Daoy (cell line): ENCODE measurements at regions not wholly inside any gene's neighbourhood (a gene's known extent, or its start where the extent isn't known, plus 50 kb on each side); places are given as distances from the start of the nearest gene placed in this dataset.
"Not testable (repeated sequence)": the region's sequence is repeated elsewhere in the genome, so short reads cannot be mapped to it uniquely, and the experiment has no call there.

Experiments
- DNase-seq: peaks from one replicate; pipeline ENCODE4 v3.0.0-alpha.2; 2015; ENCODE audit warnings: low read depth

GRCh38 chr15:39243396-39243795 lies 337.5 kb upstream of the THBS1 start:
- DNase-seq, result no peak

DNA sequence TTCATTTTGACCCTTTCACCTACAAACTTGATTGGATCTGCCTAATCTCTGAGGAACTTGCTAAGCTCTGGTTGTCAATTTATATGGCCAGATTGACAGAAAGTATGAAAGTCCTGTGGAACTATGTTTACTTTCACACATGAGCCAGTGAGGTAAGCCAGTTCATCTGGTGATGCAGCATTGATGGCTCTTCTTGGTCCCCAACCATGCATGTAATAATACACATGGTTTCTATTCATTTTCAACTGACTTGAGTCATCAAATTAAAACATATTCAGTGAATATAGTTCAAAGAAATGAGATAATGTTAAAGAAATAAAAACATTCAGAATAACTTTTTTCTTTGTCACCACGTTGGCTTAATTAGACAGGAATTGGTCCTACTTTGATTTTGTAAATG lies 336.1 kb upstream of the THBS1 start:
- no peak for DNase-seq

- no peak for DNase-seq
Observed at GRCh38 chr15:39246523-39246922, 334.4 kb upstream of the THBS1 start.

DNA sequence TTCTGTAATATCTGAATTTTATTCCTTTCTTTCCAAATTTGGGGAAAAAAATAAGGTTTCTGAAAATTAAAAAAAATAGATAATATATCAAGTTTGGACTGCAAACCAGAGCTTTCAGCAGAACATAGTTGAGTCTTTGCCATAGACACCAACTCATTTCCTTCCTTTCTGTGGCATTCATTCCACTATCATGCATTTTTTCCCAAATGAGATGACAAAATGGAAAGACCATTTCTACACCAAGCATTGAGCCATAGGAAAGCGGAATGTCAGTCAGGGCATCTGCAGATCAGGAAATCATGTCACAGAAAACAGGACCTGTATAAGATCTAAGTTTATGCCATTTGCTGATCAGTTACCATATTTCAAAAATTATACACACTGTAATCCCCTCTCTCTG lies 333.3 kb upstream of the THBS1 start:
- DNase-seq, result no peak

DNA sequence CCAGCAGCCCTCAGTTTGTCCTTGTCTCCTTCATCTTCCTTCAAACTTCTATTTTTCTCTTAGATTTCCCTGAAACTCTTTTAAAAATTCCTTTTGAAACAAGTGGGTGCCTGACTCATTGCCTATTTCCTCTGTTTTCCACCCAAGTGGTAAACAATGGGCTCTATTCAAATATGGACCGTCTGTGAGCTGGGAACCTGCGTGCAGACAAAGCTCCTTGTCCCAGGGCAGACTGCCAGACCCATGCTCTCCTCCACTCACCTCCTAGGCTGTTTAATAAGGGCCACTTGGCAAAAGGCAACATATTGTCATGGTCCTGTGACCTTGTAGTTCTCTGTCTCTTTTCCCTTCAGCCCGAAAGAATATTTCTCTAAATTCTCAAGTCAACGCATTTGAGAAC lies 332.7 kb upstream of the THBS1 start:
- peak; percentile 90 for DNase-seq

GRCh38 chr15:39250001-39250400 lies 330.9 kb upstream of the THBS1 start:
- DNase-seq, result no peak

- no peak for DNase-seq
Observed at GRCh38 chr15:39250460-39251186, 330.3 kb upstream of the THBS1 start.

GRCh38 chr15:39251413-39252133 lies 329.3 kb upstream of the THBS1 start:
- DNase-seq, result no peak

GRCh38 chr15:39252134-39252470 lies 328.8 kb upstream of the THBS1 start:
- no peak for DNase-seq

DNA sequence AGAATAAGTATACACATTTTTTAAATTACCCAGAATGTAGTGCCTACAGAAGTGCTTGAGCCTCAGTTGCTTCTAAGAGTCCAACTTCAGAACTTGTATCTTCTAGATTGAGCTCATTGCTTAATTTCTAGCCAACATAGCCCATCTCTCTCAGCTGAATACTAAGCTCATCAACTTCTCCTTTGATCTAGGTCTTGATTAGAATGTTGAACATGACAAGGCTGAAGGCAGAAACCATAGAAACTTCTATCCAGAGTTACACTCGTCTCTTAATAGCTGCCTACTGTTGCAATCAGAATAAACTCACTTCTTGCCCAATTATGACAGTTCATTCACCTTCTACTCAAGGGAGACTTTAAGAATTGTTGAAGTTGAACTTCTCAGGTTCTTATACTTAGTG lies 327.3 kb upstream of the THBS1 start:
- DNase-seq, result no peak

DNA sequence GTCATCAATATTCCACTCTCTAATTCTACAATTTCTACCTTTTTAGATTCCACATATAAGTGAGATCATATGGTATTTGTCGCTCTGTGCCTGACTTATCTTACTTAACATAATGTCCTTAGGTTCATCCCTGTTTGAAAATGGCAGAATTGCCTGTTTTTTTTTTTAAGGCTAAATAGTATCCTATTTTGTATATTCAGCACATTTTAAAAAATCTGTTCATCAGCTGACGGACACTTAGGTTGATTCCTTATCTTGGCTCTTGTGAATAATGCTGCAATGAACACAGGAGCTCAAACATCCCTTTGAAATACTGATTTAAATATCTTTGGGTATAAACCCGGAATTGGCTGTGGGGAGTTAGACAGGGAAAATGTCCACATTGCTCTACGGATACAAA lies 326.7 kb upstream of the THBS1 start:
- no peak for DNase-seq

- DNase-seq, result no peak
Observed at GRCh38 chr15:39255760-39256159, 325.1 kb upstream of the THBS1 start.

GRCh38 chr15:39260391-39260790 lies 320.5 kb upstream of the THBS1 start:
- no peak for DNase-seq

DNA sequence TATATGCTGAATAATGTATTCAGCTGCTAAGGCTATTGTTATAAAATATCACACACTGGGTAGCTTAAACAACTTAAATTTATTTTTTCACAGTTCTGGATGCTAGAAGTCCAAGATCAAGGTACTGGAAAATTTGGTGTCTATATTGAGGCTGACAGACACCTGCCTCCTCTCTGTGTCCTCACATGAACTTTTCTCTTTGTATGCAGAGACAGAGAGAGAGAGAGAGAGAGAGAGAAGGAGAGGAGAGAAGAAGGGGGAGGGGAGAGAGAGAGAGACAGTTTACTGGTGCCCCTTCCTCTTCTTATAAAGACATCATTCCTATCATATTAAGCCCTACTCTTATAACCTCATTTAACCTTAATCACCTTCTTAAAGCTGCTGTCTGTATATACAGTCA lies 320.1 kb upstream of the THBS1 start:
- DNase-seq, result no peak

DNA sequence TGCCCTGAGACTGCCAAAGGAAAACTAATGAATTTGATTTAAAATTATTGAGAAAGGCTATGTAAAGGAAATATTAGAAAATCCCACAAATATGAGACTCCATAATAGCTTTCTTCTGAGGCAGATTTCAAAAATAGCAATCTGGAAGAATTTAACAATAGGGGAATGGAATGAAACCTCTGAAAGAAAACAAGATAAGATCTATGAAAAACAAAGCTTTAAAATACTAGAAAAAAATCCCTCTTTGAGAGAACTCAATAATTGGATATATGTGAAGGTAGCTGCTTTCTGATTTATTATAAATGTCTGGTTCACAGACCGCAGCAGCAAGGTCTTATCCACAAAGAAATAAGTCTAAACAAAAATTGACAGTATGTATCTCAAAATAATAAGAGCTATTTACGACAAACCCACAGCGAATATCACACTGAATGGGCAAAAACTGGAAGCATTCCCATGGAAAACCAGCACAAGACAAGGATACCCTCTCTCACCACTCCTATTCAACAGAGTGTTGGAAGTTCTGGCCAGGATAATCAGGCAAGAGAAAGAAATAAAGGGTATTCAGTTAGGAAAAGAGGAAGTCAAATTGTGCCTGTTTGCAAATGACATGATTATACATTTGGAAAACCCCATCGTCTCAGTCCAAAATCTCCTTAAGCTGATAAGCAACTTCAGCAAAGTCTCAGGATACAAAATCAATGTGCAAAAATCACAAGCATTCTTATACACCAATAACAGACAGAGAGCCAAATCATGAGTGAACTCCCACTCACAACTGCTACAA lies 319.3 kb upstream of the THBS1 start:
- DNase-seq, result not testable (repeated sequence)

DNA sequence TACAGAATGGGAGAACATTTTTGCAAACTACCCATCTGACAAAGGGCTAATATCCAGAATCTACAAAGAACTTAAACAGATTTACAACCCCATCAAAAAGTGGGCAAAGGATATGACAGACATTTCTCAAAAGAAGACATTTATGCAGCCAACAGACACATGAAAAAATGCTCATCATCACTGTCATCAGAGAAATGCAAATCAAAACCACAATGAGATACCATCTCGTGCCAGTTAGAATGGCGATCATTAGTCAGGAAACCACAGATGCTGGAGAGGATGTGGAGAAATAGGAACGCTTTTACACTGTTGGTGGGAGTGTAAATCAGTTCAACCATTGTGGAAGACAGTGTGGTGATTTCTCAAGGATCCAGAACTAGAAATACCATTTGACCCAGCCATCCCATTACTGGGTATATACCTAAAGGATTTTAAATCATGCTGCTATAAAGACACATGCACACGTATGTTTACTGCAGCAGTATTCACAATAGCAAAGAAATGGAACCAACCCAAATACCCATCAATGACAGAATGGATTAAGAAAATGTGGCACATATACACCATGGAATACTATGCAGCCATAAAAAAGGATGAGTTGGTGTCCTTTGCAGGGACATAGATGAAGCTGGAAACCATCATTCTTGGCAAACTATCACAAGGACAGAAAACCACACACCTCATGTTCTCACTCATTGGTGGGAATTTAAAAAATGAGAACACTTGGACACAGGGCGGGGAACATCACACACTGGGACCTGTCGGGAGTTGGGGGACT lies 317.7 kb upstream of the THBS1 start:
- peak; percentile 71 for DNase-seq

GRCh38 chr15:39265261-39265660 lies 315.6 kb upstream of the THBS1 start:
- DNase-seq, result peak; percentile 49

GRCh38 chr15:39266890-39267289 lies 314.0 kb upstream of the THBS1 start:
- no peak for DNase-seq

- DNase-seq, result no peak
Observed at GRCh38 chr15:39267685-39268084, 313.2 kb upstream of the THBS1 start.

- DNase-seq, result peak; percentile 57
Observed at GRCh38 chr15:39269352-39269751, 311.5 kb upstream of the THBS1 start.

DNA sequence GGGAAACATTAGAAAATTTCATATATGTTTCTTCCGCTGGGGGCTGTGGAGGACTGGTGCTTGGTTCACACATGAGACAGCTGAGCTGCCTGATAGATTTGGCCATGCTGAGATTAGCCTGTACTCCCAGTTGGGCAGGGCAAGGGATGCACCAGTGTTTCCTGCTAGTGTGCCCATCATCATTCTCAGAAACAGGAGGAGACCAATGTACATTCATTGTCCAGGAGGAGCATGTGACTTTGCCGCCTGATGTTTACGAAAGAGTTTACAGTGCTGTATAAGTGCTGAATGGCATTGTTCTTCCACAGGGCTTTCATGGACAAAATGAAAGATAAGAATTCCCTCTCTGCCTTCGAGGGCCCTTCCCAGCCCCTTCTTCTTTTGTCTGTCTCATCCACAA lies 311.1 kb upstream of the THBS1 start:
- peak; percentile 54 for DNase-seq

DNA sequence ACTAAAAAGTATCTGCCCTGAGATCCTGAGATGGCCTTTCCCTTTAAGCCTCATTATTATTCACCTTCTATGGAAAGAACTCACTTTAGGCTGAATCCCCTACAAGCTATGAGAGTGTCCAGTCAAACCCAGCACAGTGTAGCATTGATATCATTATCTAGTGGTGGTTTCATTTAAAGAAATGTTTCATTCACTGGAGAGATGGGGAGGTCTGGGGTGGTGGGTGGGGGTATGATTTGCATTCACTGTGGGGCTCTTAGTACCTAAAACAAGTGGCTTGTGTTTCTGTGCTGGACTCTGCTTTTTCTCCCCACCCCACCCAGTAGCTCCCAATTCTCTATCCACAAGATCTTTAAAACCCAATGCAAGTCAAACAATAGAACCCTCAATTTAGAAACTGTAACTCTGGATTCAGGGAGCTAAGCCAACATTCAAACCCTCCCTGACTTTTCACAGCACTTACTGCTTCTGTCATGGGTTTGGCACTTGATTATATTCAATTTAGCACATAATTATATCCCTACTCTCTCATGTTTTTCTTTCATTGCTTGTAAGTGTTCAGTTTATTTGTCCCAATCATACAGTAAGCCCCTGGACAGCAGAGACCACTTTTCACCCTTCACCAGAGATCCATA lies 310.5 kb upstream of the THBS1 start:
- no peak for DNase-seq
